Fibroblast of lung (primary cell): ENCODE measurements at regions not wholly inside any gene's neighbourhood (a gene's known extent, or its start where the extent isn't known, plus 50 kb on each side); places are given as distances from the start of the nearest gene placed in this dataset.

Experiments
- DNase-seq, 2 donors: peaks; one replicate each; pipeline versions ENCODE4 v3.0.0 to v3.0.0-alpha.2; 2010; ENCODE audit warnings: low read depth in 2 of 2
- H2AFZ ChIP-seq: 2 replicates; pipeline ENCODE4 v1.5.1; 2012; ENCODE audit warnings: low read length, control low read depth, inconsistent platforms
- H3K27ac ChIP-seq: 2 replicates; pipeline ENCODE4 v1.5.1; 2011; ENCODE audit warnings: low read length, control low read depth; ENCODE audit not compliant: insufficient read depth
- H3K27me3 ChIP-seq: 2 replicates; pipeline ENCODE4 v1.5.1; 2011; ENCODE audit warnings: mild to moderate bottlenecking, low read length; ENCODE audit not compliant: control insufficient read depth, insufficient read depth
- H3K36me3 ChIP-seq: 2 replicates; pipeline ENCODE4 v1.5.1; 2011; ENCODE audit warnings: low read length; ENCODE audit not compliant: control insufficient read depth, insufficient read depth
- H3K4me1 ChIP-seq: 2 replicates; pipeline ENCODE4 v1.5.1; 2011; ENCODE audit warnings: low read length; ENCODE audit not compliant: control insufficient read depth, insufficient read depth; ENCODE audit errors: extremely low read depth
- H3K4me2 ChIP-seq: 2 replicates; pipeline ENCODE4 v1.5.1; 2011; ENCODE audit warnings: low read length, control low read depth; ENCODE audit not compliant: insufficient read depth; ENCODE audit errors: extremely low read depth
- H3K4me3 ChIP-seq, 4 experiments: fragments of 200-600 bp in 1 of 4; sonication (generic) in 1 of 4; replicated peaks in 1 of 4; 2 replicates each; pipeline ENCODE4 v1.5.1; 2011 to 2016; ENCODE audit warnings: low read length in 4 of 4, low read depth in 3 of 4, mild to moderate bottlenecking in 3 of 4, control low read depth in 2 of 4, inconsistent platforms in 1 of 4, mixed read lengths in 1 of 4; ENCODE audit not compliant: insufficient read depth in 1 of 4; ENCODE audit errors: control extremely low read depth in 1 of 4
- H3K79me2 ChIP-seq: 2 replicates; pipeline ENCODE4 v1.5.1; 2012; ENCODE audit warnings: mild to moderate bottlenecking, low read length, inconsistent platforms; ENCODE audit not compliant: control insufficient read depth, insufficient read depth
- H3K9ac ChIP-seq: 2 replicates; pipeline ENCODE4 v1.5.1; 2011; ENCODE audit warnings: mild to moderate bottlenecking, low read length, control low read depth; ENCODE audit not compliant: insufficient read depth
- H3K9me3 ChIP-seq: 2 replicates; pipeline ENCODE4 v1.5.1; 2012; ENCODE audit warnings: low read depth, low read length; ENCODE audit not compliant: control insufficient read depth, insufficient read depth
- H4K20me1 ChIP-seq: 2 replicates; pipeline ENCODE4 v1.5.1; 2011; ENCODE audit warnings: low read length; ENCODE audit not compliant: control insufficient read depth, insufficient read depth; ENCODE audit errors: extremely low read depth
- CTCF ChIP-seq, 2 donors: IDR thresholded peaks in 1 of 2; conservative IDR thresholded peaks in 1 of 2; 1 replicate in 1 of 2; 2 replicates in 1 of 2; pipeline ENCODE4 v1.5.1; 2011 to 2012; ENCODE audit warnings: low read length in 2 of 2, control low read depth in 1 of 2, inconsistent platforms in 1 of 2, low read depth in 1 of 2, mild to moderate bottlenecking in 1 of 2
- EZH2 ChIP-seq: IDR thresholded peaks from 2 replicates; pipeline ENCODE4 v1.5.1; 2012; ENCODE audit warnings: low read length, control low read depth, mild to moderate bottlenecking; ENCODE audit errors: missing control alignments

- Histone ChIP-seq H3K36me3 (no peaks in the 10 kb centered on the region), H3K9ac (no peak overlapping the region), H3K4me1 (peaks cover 5% of the 10 kb centered on the region), H4K20me1 (no peaks in the 10 kb centered on the region), H3K27ac (no peak overlapping the region), H3K27me3 (no peaks in the 10 kb centered on the region), H3K79me2 (no peaks in the 10 kb centered on the region), H2AFZ (no peak overlapping the region), H3K4me2 (no peak overlapping the region), H3K4me3 (no peak overlapping the region), H3K9me3 (no peaks in the 10 kb centered on the region)
- TF ChIP-seq EZH2 (no peak), CTCF (conservative IDR thresholded peaks at IDR 0.05 in 1 of 2, IDR thresholded peaks at IDR 0.05 in 1 of 2; ENCODE audit: low read depth in 1 of 2, low read length in 2 of 2) (no peak)
- peak in 1 of 2 donors; percentile 32 for DNase-seq
Observed at GRCh38 chr12:92604786-92605185, 98.0 kb upstream of the PLEKHG7 start.

GRCh38 chr12:92603741-92604432, 98.9 kb upstream of the PLEKHG7 start:
- H4K20me1 ChIP-seq: no peaks in the 10 kb centered on the region
- no peaks in the 10 kb centered on the region for H3K36me3 ChIP-seq
- no peak overlapping the region for H3K27ac ChIP-seq
- H3K79me2 ChIP-seq: no peaks in the 10 kb centered on the region
- no peaks in the 10 kb centered on the region for H3K27me3 ChIP-seq
- no peak overlapping the region for H3K4me2 ChIP-seq
- no peaks in the 10 kb centered on the region for H3K9me3 ChIP-seq
- H3K4me3 ChIP-seq: no peak overlapping the region
- peaks cover 5% of the 10 kb centered on the region for H3K4me1 ChIP-seq
- TF ChIP-seq EZH2 (no peak), CTCF (conservative IDR thresholded peaks at IDR 0.05 in 1 of 2, IDR thresholded peaks at IDR 0.05 in 1 of 2; ENCODE audit: low read depth in 1 of 2, low read length in 2 of 2) (no peak)
- DNase-seq: peak in 1 of 2 donors; percentile 32
- no peak overlapping the region for H2AFZ ChIP-seq
- H3K9ac ChIP-seq: no peak overlapping the region

- H4K20me1 ChIP-seq: no peaks in the 10 kb centered on the region
- peak overlapping the region; percentile 14 for H3K27ac ChIP-seq
- no peak for TF ChIP-seq CTCF (conservative IDR thresholded peaks at IDR 0.05 in 1 of 2, IDR thresholded peaks at IDR 0.05 in 1 of 2; ENCODE audit: low read depth in 1 of 2, low read length in 2 of 2)
- no peak for TF ChIP-seq EZH2
- H3K9ac ChIP-seq: no peak overlapping the region
- no peaks in the 10 kb centered on the region for H3K36me3 ChIP-seq
- peak in 1 of 2 donors; percentile 40 for DNase-seq
- no peaks in the 10 kb centered on the region for H3K9me3 ChIP-seq
- peaks cover 3% of the 10 kb centered on the region for H3K4me1 ChIP-seq
- H2AFZ ChIP-seq: no peak overlapping the region
- no peak overlapping the region for H3K4me3 ChIP-seq
- no peak overlapping the region for H3K4me2 ChIP-seq
- H3K27me3 ChIP-seq: no peaks in the 10 kb centered on the region
- no peaks in the 10 kb centered on the region for H3K79me2 ChIP-seq
Observed at GRCh38 chr12:92602930-92603623, 99.7 kb upstream of the PLEKHG7 start.
